Dedifferentiated amniotic fluid mesenchymal stem cell (primary cell): ENCODE measurements at regions not wholly inside any gene's neighbourhood (a gene's known extent, or its start where the extent isn't known, plus 50 kb on each side); places are given as distances from the start of the nearest gene placed in this dataset.

Experiments used
- DNase-seq: peaks from one replicate; pipeline ENCODE4 v3.0.0-alpha.2; 2016; ENCODE audit errors: extremely low spot score

DNA sequence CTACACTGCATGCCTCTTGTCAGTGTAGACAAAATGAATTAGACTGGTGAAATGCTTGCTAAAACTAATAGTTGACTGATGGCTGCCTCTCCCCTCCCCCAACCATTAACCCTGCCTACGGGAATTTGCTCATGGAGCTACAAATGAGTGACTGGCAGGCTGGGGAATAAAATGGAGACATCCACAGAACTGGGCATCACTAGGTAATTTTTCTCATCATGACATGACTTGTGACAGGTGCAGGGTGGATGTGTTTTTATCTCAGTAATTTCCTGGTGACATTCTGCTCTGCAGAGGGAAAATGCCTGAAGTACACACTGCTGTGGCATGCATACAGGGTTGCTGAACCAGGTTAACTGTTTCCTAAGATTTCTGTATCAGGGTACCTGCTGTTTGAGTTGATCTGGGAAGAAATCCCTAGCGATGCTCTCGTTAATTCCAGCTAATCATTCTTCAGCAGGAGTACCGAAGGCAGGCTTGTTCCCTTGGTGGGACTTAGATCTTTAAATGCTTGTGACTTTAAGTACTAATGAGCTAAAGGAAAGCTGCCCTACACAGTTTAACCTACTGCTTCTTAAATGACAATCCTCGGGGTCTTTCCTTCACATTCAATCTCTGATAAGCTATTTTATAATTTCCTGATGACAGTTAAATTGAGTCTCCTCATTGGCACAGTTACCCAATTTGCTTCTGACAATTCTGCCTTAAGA is 376.3 kb upstream of the LCORL start:
- no peak for DNase-seq

DNA sequence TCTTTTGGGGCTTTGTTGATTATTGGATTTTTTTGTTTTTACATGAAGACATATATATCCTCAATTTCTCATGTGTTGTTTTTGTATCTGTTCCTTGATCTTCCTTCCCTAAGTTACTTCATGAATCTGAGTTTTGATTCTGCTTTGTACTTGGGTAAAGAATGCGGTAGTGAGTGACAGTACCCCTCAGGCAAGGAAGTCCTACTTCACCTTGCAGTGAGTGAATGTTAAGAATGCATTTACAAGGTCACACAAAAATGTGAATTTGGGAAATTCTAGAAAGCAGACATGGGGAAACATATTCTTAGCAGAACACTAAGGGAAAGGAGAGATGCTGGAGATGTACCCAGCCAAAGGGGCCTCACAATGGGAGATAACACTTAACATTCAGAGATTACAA is 373.1 kb upstream of the LCORL start:
- no peak for DNase-seq

DNA sequence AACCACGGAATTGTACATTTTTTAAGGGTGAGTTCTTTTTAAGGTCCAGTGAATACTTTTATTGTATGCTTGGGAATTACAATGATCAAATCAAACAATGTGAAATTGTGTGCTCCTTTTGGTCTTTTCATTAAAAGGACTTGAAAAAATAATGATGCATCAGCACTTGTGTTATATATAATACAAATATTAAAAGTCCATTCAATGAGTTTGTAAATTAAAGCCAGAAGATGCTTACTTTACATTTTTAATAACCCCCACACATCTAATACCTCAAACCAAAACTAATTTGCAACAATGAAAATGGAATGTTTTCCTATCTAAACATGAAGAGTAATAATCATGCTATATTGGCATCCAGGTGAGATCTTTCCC is 369.8 kb upstream of the LCORL start:
- no peak for DNase-seq

DNA sequence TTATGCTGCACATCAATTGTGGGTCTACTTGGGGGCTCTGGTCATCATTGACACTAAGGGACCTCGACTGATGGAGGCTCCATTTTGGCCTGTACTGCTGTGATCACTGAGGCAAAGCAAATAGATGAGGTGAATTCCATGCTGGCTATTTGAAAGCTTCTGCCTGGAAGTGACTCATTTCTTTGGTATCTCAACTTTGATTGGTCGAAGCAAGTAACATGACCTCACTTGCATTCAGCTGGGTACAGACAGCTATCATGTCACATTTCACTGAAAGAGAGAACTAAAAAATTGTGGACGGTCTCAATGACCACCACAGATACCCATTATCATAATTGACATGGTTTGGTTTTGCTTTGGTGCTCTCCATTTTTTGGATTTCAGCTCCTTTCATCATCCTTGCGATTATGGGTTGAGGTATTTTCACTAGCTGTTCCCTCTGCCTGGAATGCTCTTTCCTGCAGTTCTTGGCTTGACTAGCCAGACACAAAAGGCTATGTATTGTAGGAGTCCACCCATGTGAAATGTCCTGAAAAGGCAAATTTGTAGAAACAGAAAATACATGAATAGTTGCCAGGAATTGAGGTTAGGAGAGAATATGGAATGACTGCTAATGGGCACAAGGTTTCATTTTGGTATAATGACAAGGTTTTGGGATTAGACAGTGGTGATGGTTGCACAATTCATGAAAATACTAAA is 369.2 kb upstream of the LCORL start:
- no peak for DNase-seq

DNA sequence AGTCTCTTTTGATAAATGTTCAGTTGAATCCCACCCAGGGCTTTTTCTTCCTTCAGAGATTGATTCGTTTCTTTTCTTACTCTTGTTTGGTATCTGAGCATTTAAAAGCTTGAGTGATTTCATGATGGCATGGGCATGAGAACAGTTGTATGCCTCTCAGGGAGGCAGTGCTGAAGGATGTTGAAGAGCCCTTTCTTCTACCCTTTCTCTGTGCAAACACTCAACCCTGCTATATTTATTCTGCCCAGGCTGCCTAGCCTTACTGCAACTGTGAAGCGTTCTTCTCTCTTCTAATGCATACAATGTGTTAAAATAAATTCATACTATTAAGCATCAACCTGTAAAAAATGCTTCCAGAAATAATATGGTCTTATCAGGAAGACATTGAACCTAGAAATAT is 367.6 kb upstream of the LCORL start:
- no peak for DNase-seq

DNA sequence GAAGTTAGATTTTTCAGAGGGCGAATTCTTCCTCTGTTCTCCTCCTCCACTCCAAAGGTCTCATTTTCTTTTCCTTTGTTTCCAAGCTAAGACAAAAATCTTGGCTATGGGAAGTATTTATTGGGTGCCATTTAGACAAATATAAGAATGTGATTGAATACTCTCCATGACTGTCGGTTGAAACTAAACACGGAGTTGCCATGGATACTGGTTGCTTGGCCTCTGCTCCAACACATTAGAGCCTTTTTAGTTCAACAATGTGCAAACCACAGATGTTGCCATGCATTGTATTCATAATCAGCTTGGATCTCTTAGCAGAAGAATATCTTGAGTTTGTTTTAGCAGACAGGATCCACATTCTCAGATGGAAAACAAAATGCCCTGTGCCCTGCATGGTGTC is 366.5 kb upstream of the LCORL start:
- DNase-seq: no peak

DNA sequence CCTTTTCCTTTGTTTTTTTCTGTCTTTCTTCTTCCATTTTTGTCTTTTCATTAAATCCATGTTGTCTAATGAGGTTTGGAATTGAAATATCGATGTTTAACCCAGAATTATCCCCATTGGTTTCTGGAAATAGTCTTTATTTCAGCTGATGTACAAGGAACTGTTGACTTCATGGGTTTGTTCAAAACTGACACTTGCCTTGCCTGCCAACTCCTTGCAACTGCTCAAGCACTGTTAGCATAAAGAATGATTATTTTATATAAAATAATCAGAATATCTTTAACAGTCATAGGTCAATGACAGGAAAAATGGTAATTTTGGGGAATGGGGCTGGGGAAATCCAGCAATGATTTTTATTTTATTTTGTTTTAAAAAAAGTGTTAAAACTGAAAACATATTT is 359.6 kb upstream of the LCORL start:
- DNase-seq: no peak

DNA sequence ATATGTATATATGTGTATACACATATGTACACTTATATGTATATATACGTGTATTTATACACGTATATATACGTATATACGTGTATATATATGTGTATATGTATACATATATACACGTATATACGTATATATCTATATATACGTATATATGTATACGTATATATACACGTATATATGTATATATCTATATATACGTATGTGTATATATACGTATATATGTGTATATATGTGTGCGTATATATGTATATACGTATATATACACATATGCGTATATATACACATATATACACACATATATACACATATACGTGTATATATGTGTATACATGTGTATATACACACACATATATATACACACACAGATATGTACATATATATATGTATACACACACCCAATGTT is 348.0 kb upstream of the LCORL start:
- no peak for DNase-seq

DNA sequence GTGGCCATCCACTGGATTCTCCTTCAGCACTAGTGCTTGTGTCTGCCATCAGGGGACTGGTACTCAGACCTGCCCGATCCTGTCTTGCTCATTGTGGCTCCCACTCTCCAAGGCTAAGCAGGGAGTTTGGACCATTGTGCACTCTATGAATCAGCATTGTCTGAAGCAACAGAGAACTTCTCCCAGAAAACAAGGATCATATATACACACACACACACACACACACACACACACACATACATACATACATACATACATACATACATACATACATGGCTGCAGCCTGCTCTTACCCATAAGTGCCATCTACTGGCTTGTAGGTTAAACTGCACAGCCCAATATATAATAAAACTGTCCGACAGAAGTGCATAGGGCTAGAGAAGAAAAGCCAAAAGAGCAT is 345.3 kb upstream of the LCORL start:
- peak; percentile 35 for DNase-seq

DNA sequence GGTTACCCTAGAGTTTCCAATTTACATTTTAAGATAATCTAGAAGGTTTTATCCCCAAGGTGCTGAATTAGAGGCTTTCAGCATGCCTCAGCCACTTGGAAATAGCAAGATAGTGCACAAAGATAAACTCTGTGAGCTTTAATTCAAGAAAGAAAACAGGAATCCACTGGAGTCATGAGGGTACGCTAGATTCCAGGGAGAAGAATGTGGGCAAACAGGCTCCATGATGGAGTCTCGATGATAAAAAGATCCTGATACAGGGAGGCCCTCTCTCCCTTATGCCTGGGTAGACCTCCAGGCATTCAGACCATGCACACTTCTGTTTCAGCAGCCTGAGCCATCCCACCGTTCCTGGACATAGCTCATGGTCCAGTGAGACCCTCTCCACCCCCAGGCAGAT is 344.6 kb upstream of the LCORL start:
- DNase-seq: no peak

DNA sequence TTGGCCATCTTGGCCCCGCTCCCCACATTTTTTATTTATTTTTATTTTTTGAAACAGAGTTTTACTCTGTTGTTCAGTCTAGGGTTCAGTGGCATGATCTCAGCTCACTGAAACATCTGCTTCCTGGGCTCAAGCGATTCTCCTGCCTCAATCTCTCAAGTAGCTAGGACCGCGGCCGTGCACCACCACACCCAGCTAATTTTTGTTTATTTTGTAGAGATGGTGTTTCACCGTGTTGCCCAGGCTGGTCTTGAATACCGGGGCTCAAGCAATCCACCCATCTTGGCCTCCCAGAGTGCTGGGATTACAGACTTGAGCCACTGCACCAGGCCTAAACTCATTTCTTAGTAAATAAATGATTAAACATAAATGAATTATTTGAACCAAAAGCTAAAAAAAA is 322.0 kb upstream of the LCORL start:
- DNase-seq: no peak

DNA sequence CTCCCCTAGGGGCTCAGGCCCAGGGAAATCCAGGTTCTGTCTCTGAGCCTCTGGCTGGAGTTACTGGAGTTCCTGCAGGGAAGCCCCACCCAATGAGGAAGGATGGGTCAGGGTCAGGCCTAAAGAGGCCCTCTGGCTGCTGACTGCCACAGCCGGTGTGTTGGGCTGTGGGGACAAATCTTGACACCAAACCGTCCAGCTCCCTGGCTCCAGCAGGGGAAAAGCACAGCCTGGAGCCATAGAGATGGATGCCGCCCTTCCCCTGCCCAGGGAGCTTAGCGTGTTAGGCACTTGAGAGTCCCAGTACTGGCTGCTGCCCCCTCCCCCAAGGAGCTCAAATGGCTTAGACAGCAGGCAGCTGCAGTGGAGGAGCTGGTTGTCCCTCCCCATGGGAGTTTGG is 321.3 kb upstream of the LCORL start:
- no peak for DNase-seq

DNA sequence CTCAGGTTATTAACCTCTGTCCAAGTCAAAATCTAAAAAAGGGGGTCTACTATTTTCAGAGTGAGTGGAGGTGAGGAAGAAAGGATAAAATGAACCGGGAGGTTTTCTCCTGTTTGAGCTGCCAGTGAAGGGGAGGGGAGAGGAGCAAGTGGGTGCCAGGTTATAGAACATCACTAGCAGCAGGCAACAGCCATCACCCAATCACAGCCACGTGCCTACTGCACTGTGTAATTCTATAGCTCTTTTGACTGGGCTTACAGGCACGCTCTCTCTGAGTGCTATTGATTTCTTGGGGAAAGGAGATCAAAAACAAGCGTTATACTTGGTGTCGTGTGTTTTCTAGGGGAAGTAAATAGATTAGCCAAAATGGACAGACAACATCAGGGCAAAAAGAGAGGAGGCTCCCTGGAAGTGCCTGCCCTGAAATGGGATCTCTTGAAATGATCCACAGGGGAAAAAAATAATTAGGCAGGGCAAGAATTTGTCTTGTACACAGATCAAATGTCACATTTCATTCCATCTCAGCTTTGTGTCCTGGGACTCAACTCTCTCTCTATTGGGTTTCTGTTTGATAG is 300.5 kb upstream of the LCORL start:
- no peak for DNase-seq

DNA sequence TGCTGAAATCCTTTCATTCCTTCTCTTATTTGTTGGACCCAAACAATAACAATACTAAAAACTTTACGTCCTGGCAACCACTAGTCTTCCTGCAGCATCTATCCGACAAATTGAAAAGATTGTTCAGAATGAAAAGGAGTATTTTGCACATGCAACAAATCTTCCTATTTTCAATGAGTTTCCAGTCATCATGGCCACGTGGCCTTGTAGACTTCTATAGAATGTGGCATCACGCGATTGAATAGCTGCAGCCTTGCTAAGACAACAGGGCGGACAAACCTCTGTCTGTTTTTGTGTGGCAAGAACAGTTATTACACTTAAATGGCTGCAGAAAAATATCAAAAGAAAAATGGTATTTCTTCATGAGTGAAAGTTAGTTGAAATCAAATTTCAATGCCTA is 297.9 kb upstream of the LCORL start:
- no peak for DNase-seq

DNA sequence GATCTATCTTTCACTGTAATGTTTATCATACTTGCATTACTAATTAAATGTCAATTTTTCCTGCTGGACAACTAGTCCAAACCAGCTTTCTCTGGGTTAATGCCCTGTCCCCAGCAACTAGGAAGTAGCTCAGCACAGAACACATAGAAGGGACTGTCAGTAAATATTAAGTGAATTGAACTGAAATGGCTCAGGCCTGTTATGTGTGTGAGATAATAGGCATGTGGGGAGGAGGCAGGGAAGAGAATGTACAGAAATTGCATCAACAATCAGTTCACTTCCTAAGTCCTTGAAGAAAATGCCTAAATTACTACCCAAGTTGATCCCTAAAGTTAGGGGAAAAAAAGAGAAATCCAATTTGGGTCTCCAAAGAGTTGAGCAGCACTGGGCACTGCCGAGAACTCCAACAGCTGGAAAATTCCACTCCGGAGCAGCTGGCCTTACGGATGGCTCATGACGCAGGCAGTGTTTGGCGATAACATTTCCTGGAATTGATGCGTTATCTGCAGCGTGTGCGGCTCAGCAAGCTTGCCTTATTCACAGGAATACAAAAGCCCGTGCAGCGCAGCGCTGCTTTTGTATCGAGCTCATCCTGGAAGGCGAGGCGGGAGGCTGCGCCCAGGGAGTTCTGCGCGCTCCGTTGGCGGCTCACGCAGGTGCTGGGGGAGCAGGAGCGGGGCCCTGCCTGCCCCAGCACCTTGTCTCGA is 297.3 kb upstream of the LCORL start:
- no peak for DNase-seq

DNA sequence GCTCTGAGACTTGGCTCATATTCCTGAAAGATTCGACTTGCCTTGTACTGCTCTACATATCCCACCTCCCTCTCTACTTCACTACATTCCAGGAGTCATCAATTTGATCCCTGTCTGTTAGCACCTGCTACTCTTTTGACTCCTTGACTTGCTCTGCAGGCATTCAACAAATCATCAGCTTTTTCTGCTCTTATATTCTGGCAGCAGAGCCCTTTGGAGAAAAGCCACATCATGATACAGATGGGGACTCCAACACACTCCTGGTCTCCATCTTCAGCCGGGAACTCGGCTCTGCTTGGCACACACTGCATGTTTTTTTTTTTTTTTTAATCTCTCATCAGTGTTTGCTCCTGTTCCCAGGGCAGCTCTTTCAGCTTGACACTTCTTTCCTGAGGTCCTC is 293.2 kb upstream of the LCORL start:
- DNase-seq: no peak

DNA sequence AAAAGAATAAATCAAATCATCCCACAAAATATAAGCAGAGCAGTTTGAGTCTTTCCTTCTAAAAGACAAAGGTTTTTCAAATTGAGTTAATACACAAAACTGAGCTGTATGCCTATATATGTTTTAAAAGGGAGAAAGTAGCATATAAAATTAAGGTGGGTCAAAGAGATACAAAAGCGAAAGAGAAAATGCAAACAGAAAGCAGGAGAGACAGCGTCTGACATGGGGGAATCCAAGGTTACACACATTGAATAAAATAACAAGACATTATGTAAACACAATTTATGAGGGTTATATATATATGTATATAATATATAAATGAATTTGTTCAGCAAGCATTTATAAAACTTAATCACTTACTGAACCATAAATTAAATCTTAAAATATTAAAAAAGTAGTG is 276.1 kb upstream of the LCORL start:
- DNase-seq: no peak

DNA sequence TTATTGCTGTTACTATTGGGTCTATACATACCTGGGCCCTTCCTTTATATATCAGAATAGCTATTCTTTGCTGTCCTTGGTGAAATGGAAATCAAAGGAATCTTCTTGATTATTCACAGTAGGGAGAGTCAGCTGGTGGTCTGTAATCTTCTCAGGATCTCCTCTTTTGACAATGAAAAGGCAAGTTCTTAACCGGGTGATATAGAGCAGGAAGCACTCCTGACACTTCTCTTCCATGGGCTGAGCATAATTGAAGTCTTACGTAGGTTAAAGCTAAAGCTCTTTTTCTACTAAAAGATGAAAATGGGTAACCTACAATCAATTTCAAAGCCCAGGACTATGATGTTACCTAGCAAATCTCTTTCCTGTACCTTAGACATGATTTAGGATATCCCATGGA is 274.9 kb upstream of the LCORL start:
- DNase-seq: no peak

DNA sequence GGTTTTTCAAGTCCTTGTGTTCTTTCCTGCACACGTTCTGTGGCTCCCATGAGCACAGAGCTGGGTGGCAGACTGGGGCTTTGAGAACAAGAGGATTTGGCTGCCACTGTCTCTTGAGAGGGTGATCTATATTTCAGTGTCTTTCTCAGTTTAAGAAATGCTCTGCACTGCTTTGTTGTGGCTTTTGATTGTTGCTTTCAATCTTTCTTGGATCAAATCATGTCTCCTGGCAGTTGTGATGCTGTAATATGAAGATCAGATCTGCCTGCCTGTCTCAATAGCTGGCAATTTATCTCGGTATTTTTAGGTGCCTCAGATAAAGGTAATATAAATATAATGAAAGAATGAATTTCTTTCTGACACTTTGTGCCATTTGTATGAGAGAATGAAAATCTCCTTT is 273.3 kb upstream of the LCORL start:
- DNase-seq: no peak

DNA sequence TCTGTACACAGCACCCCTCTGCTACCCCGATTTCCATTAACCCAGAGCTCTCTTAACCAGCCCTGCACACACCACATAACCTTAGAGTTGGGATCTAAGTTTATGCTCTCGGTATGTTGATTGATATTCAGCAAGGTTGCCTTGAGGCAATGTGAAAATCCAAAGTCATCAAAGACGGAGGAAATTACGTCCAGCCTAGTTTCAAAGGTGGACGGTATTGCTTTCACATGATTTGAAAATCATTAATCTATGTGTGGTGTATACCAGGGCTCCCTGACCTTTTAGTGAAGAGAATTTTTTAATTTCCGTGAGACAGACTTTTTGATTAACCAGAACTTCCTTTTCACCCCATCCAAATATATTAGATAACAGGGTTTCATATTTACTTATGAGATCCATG is 272.5 kb upstream of the LCORL start:
- no peak for DNase-seq

DNA sequence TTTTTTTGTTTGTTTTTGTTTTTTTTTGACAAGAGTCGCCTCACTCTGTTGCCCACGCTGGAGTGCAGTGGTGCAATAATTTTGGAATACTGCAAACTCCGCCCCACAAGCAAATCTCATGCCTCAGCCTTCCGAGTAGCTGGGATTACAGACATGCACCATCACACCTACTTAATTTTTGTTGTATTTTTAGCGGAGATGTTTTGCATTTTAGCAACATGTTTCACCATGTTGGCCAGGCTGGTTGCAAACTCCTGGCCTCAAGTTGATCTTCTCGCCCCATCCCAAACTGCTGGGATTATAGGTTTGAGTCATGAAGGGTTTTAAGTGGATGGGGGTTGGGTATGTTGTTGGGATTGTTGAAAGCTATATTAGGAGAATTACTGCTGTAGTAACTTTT is 270.9 kb upstream of the LCORL start:
- DNase-seq: no peak

DNA sequence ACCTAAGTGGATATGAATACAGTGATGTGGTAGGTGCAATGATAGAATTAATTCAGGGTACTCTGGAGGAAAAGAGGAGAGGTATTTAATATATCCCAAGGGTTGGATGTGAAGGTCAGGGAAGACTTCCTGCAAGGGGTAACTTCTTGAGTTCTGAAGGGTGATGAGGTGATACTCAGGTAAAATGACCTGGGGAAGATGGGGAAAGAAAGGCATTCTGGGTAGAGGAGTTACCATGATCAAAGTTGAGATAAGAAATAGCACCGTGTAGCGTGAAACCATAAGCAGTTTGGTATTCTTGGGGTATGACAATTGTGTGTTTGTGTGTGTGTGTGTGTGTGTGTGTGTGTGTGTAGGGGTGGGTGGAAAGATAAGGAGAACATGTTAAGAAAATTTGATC is 270.4 kb upstream of the LCORL start:
- DNase-seq: no peak

DNA sequence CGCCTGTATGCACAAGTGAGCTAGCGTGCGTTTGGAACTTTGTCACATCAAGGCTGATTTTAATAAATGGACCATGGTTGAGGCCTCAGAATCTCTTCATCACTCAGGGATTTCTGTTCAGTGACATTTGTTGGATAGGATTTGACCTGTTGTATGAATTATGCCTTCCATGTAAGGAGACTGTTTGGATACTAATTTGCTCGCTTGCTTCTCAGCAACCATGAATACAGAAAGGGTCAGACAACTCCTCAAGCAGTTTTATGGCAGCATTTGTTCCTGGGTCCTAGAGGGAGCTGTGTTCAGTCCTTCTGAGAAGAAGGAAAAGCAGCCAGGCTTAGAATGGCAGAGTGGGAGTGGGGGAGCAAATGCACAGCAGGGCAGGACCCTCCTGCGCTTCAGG is 269.7 kb upstream of the LCORL start:
- DNase-seq: no peak
